Prostate gland (tissue), 2 donors: ENCODE measurements at regions not wholly inside any gene's neighbourhood (a gene's known extent, or its start where the extent isn't known, plus 50 kb on each side); places are given as distances from the start of the nearest gene placed in this dataset.

Experiments
- POLR2A ChIP-seq: fragments of 450-650 bp; IDR thresholded peaks from one replicate; pipeline ENCODE4 v1.6.1; 2016; ENCODE audit warnings: antibody characterized with exemption, mild to moderate bottlenecking
- POLR2AphosphoS5 ChIP-seq: sonication (generic); formaldehyde crosslinking; IDR thresholded peaks from one replicate; pipeline ENCODE4 v1.6.1; 2017; ENCODE audit warnings: antibody characterized with exemption
- TF ChIP-seq, protein P1 (sequence below), 4 experiments: fragments of 200-600 bp in 2 of 4; fragments of 450-650 bp in 2 of 4; sonication (generic) in 2 of 4; IDR thresholded peaks; 1 replicate in 3 of 4; 2 replicates in 1 of 4; pipeline ENCODE4 v1.5.1; 2016 to 2019; ENCODE audit warnings: antibody characterized with exemption in 4 of 4, mild to moderate bottlenecking in 2 of 4, moderate library complexity in 2 of 4

GRCh38 chr13:110993788-110994187 lies 78.9 kb upstream of the ANKRD10 start:
- TF ChIP-seq, protein P1, sequence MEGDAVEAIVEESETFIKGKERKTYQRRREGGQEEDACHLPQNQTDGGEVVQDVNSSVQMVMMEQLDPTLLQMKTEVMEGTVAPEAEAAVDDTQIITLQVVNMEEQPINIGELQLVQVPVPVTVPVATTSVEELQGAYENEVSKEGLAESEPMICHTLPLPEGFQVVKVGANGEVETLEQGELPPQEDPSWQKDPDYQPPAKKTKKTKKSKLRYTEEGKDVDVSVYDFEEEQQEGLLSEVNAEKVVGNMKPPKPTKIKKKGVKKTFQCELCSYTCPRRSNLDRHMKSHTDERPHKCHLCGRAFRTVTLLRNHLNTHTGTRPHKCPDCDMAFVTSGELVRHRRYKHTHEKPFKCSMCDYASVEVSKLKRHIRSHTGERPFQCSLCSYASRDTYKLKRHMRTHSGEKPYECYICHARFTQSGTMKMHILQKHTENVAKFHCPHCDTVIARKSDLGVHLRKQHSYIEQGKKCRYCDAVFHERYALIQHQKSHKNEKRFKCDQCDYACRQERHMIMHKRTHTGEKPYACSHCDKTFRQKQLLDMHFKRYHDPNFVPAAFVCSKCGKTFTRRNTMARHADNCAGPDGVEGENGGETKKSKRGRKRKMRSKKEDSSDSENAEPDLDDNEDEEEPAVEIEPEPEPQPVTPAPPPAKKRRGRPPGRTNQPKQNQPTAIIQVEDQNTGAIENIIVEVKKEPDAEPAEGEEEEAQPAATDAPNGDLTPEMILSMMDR (IDR thresholded peaks at IDR 0.05): no peak
- TF ChIP-seq POLR2A (no peak), POLR2AphosphoS5 (no peak)
